Prostate gland (tissue), 2 donors: ENCODE measurements at regions not wholly inside any gene's neighbourhood (a gene's known extent, or its start where the extent isn't known, plus 50 kb on each side); places are given as distances from the start of the nearest gene placed in this dataset.

Source experiments
- DNase-seq: peaks from one replicate; pipeline ENCODE4 v3.0.0-alpha.2; 2019; ENCODE audit warnings: low spot score
- H3K27ac ChIP-seq, 2 donors: fragments of 200-600 bp; sonication (generic); 2 replicates each; pipeline ENCODE4 v1.5.1; 2017 to 2019
- H3K27me3 ChIP-seq: fragments of 200-600 bp; sonication (generic); replicated peaks from 2 replicates; pipeline ENCODE4 v1.5.1; 2019; ENCODE audit not compliant: insufficient read depth
- H3K36me3 ChIP-seq, 2 donors: fragments of 200-600 bp; sonication (generic); 1 replicate in 1 of 2; 2 replicates in 1 of 2; pipeline versions ENCODE4 v1.5.1 to v1.8.1; 2017 to 2019
- H3K4me1 ChIP-seq: fragments of 200-600 bp; sonication (generic); replicated peaks from 2 replicates; pipeline ENCODE4 v1.5.1; 2019
- H3K4me3 ChIP-seq, 2 donors: fragments of 200-600 bp; sonication (generic); 2 replicates each; pipeline ENCODE4 v1.5.1; 2017 to 2019
- H3K9me3 ChIP-seq: fragments of 200-600 bp; sonication (generic); 2 replicates; pipeline ENCODE4 v1.5.1; 2017
- POLR2A ChIP-seq: fragments of 450-650 bp; IDR thresholded peaks from one replicate; pipeline ENCODE4 v1.6.1; 2016; ENCODE audit warnings: antibody characterized with exemption, mild to moderate bottlenecking
- POLR2AphosphoS5 ChIP-seq: sonication (generic); formaldehyde crosslinking; IDR thresholded peaks from one replicate; pipeline ENCODE4 v1.6.1; 2017; ENCODE audit warnings: antibody characterized with exemption
- WGBS: methylation state at CpG from one replicate; pipeline ENCODE4 v1.1.5; 2018; 5-methylcytosine and 5-hydroxymethylcytosine counted together
- intact Hi-C: fragments of 100-400 bp; cut with DNase I; formaldehyde crosslinking; loops from one replicate; pipeline ENCODE4 v1.14.2; 2022
- TF ChIP-seq, protein P1 (sequence below), 4 experiments: fragments of 200-600 bp in 2 of 4; fragments of 450-650 bp in 2 of 4; sonication (generic) in 2 of 4; IDR thresholded peaks; 1 replicate in 3 of 4; 2 replicates in 1 of 4; pipeline ENCODE4 v1.5.1; 2016 to 2019; ENCODE audit warnings: antibody characterized with exemption in 4 of 4, mild to moderate bottlenecking in 2 of 4, moderate library complexity in 2 of 4

- Histone ChIP-seq H3K27me3 (no peaks in the 10 kb centered on the region), H3K36me3 (no peaks in the 10 kb centered on the region), H3K27ac (no peak overlapping the region), H3K4me1 (no peaks in the 10 kb centered on the region), H3K4me3 (no peak overlapping the region), H3K9me3 (no peaks in the 10 kb centered on the region)
- WGBS: 44% methylated on average over 2 of the region's 2 CpGs
- intact Hi-C loops: no loop called here
- TF ChIP-seq, protein P1, sequence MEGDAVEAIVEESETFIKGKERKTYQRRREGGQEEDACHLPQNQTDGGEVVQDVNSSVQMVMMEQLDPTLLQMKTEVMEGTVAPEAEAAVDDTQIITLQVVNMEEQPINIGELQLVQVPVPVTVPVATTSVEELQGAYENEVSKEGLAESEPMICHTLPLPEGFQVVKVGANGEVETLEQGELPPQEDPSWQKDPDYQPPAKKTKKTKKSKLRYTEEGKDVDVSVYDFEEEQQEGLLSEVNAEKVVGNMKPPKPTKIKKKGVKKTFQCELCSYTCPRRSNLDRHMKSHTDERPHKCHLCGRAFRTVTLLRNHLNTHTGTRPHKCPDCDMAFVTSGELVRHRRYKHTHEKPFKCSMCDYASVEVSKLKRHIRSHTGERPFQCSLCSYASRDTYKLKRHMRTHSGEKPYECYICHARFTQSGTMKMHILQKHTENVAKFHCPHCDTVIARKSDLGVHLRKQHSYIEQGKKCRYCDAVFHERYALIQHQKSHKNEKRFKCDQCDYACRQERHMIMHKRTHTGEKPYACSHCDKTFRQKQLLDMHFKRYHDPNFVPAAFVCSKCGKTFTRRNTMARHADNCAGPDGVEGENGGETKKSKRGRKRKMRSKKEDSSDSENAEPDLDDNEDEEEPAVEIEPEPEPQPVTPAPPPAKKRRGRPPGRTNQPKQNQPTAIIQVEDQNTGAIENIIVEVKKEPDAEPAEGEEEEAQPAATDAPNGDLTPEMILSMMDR (IDR thresholded peaks at IDR 0.05): no peak
- TF ChIP-seq POLR2A (no peak), POLR2AphosphoS5 (no peak)
- DNase-seq: no peak
Observed at GRCh38 chr14:38394064-38394463, 138.2 kb upstream of the CLEC14A start.

GRCh38 chr14:38391334-38391733, 135.4 kb upstream of the CLEC14A start:
- Histone ChIP-seq H3K27ac (no peak overlapping the region), H3K4me1 (no peaks in the 10 kb centered on the region), H3K4me3 (no peak overlapping the region), H3K27me3 (no peaks in the 10 kb centered on the region), H3K36me3 (no peaks in the 10 kb centered on the region), H3K9me3 (no peaks in the 10 kb centered on the region)
- intact Hi-C loops: no loop called here
- DNase-seq: no peak
- TF ChIP-seq, protein P1 (IDR thresholded peaks at IDR 0.05): no peak
- TF ChIP-seq POLR2A: no peak
- no peak for TF ChIP-seq POLR2AphosphoS5

DNA sequence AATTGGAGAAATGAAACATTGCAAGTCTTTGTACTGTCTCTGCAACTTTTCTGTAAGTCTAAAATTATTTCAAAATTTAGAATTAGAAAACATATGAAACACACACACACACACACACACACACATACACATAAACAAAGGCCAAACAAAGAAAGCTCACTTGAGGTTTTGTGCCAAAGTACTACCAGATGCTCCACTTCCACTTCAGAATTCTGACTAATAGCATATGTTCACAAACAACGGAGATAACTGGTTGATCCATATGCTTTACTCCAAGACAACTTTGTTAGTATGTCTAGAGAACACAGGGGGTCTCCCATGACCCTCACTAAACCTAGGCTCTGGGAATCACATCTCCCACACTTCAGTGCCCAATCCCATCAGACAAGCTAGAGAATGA, 133.8 kb upstream of the CLEC14A start:
- Histone ChIP-seq H3K27me3 (no peaks in the 10 kb centered on the region), H3K27ac (no peak overlapping the region), H3K36me3 (no peaks in the 10 kb centered on the region), H3K4me3 (no peak overlapping the region), H3K9me3 (no peaks in the 10 kb centered on the region), H3K4me1 (no peaks in the 10 kb centered on the region)
- WGBS: 50% methylated on average over 1 of the region's 1 CpG
- TF ChIP-seq POLR2A: no peak
- TF ChIP-seq, protein P1 (IDR thresholded peaks at IDR 0.05): no peak
- no peak for TF ChIP-seq POLR2AphosphoS5
- no peak for DNase-seq
- intact Hi-C loops: no loop called here

GRCh38 chr14:38387821-38388220, 131.9 kb upstream of the CLEC14A start:
- no peaks in the 10 kb centered on the region for H3K27me3 ChIP-seq
- no peaks in the 10 kb centered on the region for H3K9me3 ChIP-seq
- H3K4me3 ChIP-seq: no peak overlapping the region
- H3K36me3 ChIP-seq: no peaks in the 10 kb centered on the region
- H3K4me1 ChIP-seq: no peaks in the 10 kb centered on the region
- H3K27ac ChIP-seq: no peak overlapping the region
- intact Hi-C loops: no loop called here
- TF ChIP-seq POLR2A: no peak
- TF ChIP-seq POLR2AphosphoS5: no peak
- TF ChIP-seq, protein P1 (IDR thresholded peaks at IDR 0.05): no peak
- WGBS: 65% methylated on average over 2 of the region's 2 CpGs
- DNase-seq: no peak

- Histone ChIP-seq H3K4me3 (no peak overlapping the region), H3K27ac (no peak overlapping the region), H3K27me3 (no peaks in the 10 kb centered on the region), H3K36me3 (no peaks in the 10 kb centered on the region), H3K9me3 (no peaks in the 10 kb centered on the region), H3K4me1 (no peaks in the 10 kb centered on the region)
- TF ChIP-seq, protein P1 (IDR thresholded peaks at IDR 0.05): no peak
- TF ChIP-seq POLR2A: no peak
- no peak for TF ChIP-seq POLR2AphosphoS5
- intact Hi-C loops: no loop called here
- no peak for DNase-seq
- WGBS: 85% methylated on average over 3 of the region's 3 CpGs
Observed at GRCh38 chr14:38385836-38386235, 129.9 kb upstream of the CLEC14A start.
